ENCODE measurements at regions not wholly inside any gene's neighbourhood (a gene's known extent, or its start where the extent isn't known, plus 50 kb on each side); places are given as distances from the start of the nearest gene placed in this dataset.
A peak's percentile ranks its signal among the peaks of the same experiment; 100 is the strongest.
"Not testable (repeated sequence)": the region's sequence is repeated elsewhere in the genome, so short reads cannot be mapped to it uniquely, and the experiment has no call there.

DNA sequence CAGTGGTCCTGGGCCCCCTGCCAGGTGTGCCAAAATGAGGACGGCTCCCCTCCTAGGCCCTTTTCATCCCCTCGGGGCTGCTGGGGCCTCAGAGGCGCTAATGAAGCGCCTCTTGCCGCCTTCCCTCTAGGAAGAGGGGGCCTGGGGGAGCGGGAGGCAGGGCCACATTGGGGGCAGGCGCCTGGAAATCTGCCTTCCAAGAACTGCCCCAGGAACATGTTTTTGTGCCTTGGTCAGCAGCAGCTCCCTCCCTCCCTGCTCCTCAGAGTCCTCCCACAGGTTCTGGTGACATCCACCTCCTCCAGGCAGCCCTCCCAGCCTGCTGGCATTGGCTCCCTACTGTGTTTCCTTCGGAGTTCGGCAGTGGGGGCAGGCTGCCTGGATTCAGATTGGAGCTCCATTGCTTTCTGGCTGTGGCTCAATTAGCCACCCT, 155.3 kb downstream of the CRLF3 start:
- BruUV-seq (replicated peaks); H3K4me2 ChIP-seq (ENCODE audit: insufficient read depth, low read length); H3K79me2 ChIP-seq (ENCODE audit: control insufficient read depth, insufficient read depth, low read length); H3K4me3 ChIP-seq; H2AFZ ChIP-seq (ENCODE audit: low read depth, low read length); H3K9me3 ChIP-seq (replicated peaks; ENCODE audit: control insufficient read depth, insufficient read depth, low read depth, low read length); H3K27me3 ChIP-seq (ENCODE audit: control insufficient read depth in 2 of 2, insufficient read depth in 2 of 2, low read length in 2 of 2); H3K4me1 ChIP-seq (replicated peaks in 1 of 2; ENCODE audit: control insufficient read depth in 2 of 2, insufficient read depth in 2 of 2, low read length in 2 of 2); DNase-seq (ENCODE audit: extremely low read depth in 1 of 4, low spot score in 3 of 4); in situ Hi-C loops (cut with MboI); POLR2A ChIA-PET; H3K9ac ChIP-seq (ENCODE audit: insufficient read depth in 1 of 2, low read depth in 2 of 2, low read length in 2 of 2); CTCF ChIA-PET (ENCODE audit: low intra/inter-chr PET ratio); FAIRE-seq; intact Hi-C loops (cut with micrococcal nuclease); H3K9me1 ChIP-seq (ENCODE audit: control insufficient read depth, insufficient read depth, low read length); H3K36me3 ChIP-seq (ENCODE audit: control insufficient read depth, insufficient read depth, low read length); H4K20me1 ChIP-seq (replicated peaks; ENCODE audit: control insufficient read depth, insufficient read depth, low read length); H3K27ac ChIP-seq (ENCODE audit: extremely low read depth, low read depth, low read length): not testable (repeated sequence)
- TF ChIP-seq KDM1A (IDR thresholded peaks at IDR 0.05) (0 out of 4 replicates have a peak, but pooled peaks of 1 of the 2 experiments have one; percentile 54), ZFP36 (IDR thresholded peaks at IDR 0.05; ENCODE audit: low read depth, low read length, partially characterized antibody) (peak; percentile 88), ZNF436 (CRISPR knock-in tag; IDR thresholded peaks at IDR 0.05) (peak; percentile 83), BCOR (IDR thresholded peaks at IDR 0.05) (peak; percentile 89), RBM25 (IDR thresholded peaks at IDR 0.05; ENCODE audit: low read depth, low read length, severe bottlenecking) (peak; percentile 45), ZBTB33 (CRISPR knock-in tag; IDR thresholded peaks at IDR 0.05) (peak; percentile 20; the same call in 1 of the 2 replicates)
- ATAC-seq, result peak; percentile 15; the same call in 1 of the 3 replicates
- 0% methylated on average over 1 of the region's 9 CpGs for WGBS (ENCODE audit: insufficient coverage, low coverage, missing lambda C conversion rate)
